IMR-90 (cell line): ENCODE measurements at regions not wholly inside any gene's neighbourhood (a gene's known extent, or its start where the extent isn't known, plus 50 kb on each side); places are given as distances from the start of the nearest gene placed in this dataset.

ENCODE experiments used
- ATAC-seq: fragments of 200-7000 bp; cut with Tn5 transposase; 2 replicates; pipeline ENCODE4 v1.9.1; 2020; ENCODE audit warnings: low read depth, mild to moderate bottlenecking, moderate library complexity
- BruUV-seq: library from RNA; stranded (reverse); fragments of 400-500 nt; replicated peaks from 2 replicates; lab custom pipeline; 2021; lab: Mats Ljungman, UMichigan
- CTCF ChIA-PET: fragments of 300-600 bp; formaldehyde crosslinking; extraction: SDS; loops from one replicate; lab custom pipeline; 2021; ENCODE audit warnings: antibody characterized with exemption; lab: Yijun Ruan, JAX
- POLR2A ChIA-PET: fragments of 300-600 bp; sonication (Branson Sonifier 250); formaldehyde crosslinking; loops from one replicate; lab custom pipeline; 2022; ENCODE audit warnings: antibody characterized with exemption; ENCODE audit not compliant: unreplicated experiment; lab: Charles Lee
- DNase-seq: peaks from one replicate; pipeline ENCODE4 v3.0.0; 2013
- H2AFZ ChIP-seq: replicated peaks from 2 replicates; pipeline ENCODE3; 2013; ENCODE audit warnings: low read length, mild to moderate bottlenecking; ENCODE audit not compliant: poor library complexity
- H2AK5ac ChIP-seq: 2 replicates; pipeline ENCODE4 v1.6.1; 2013; ENCODE audit warnings: low read depth, low read length, inconsistent platforms
- H2AK9ac ChIP-seq: replicated peaks from 2 replicates; pipeline ENCODE3; 2013; ENCODE audit warnings: mild to moderate bottlenecking, low read depth, low read length, moderate library complexity; ENCODE audit not compliant: poor library complexity
- H2BK120ac ChIP-seq: 2 replicates; pipeline ENCODE4 v1.6.1; 2013; ENCODE audit warnings: low read depth, low read length, inconsistent platforms
- H2BK15ac ChIP-seq: 3 replicates; pipeline ENCODE4 v1.6.1; 2013; ENCODE audit warnings: low read depth, low read length, inconsistent platforms
- H2BK20ac ChIP-seq: 2 replicates; pipeline ENCODE4 v1.6.1; 2013; ENCODE audit warnings: low read depth, mild to moderate bottlenecking, inconsistent platforms, low read length, moderate library complexity
- H2BK5ac ChIP-seq: 2 replicates; pipeline ENCODE4 v1.6.1; 2013; ENCODE audit warnings: mild to moderate bottlenecking, low read depth, low read length, inconsistent platforms; ENCODE audit not compliant: poor library complexity, severe bottlenecking
- H3K14ac ChIP-seq: replicated peaks from 2 replicates; pipeline ENCODE4 v1.6.1; 2013; ENCODE audit warnings: low read depth, low read length, inconsistent platforms
- H3K18ac ChIP-seq: 2 replicates; pipeline ENCODE4 v1.6.1; 2013; ENCODE audit warnings: low read depth, low read length, control low read depth
- H3K23ac ChIP-seq: 2 replicates; pipeline ENCODE4 v1.6.1; 2013; ENCODE audit warnings: low read depth, low read length, inconsistent platforms
- H3K27ac ChIP-seq: 2 replicates; pipeline ENCODE4 v1.5.1; 2013; ENCODE audit warnings: mild to moderate bottlenecking, control low read depth, low read length; ENCODE audit not compliant: insufficient read depth
- H3K27me3 ChIP-seq: 2 replicates; pipeline ENCODE4 v1.6.1; 2013; ENCODE audit warnings: low read length; ENCODE audit not compliant: control insufficient read depth, insufficient read depth
- H3K36me3 ChIP-seq: 2 replicates; pipeline ENCODE4 v1.6.1; 2013; ENCODE audit warnings: low read length, mixed read lengths; ENCODE audit not compliant: control insufficient read depth, insufficient read depth
- H3K4ac ChIP-seq: 2 replicates; pipeline ENCODE4 v1.6.1; 2013; ENCODE audit warnings: low read depth, low read length, inconsistent platforms
- H3K4me1 ChIP-seq: 2 replicates; pipeline ENCODE4 v1.6.1; 2013; ENCODE audit warnings: low read length, mixed read lengths; ENCODE audit not compliant: control insufficient read depth, insufficient read depth
- H3K4me2 ChIP-seq: 2 replicates; pipeline ENCODE4 v1.6.1; 2013; ENCODE audit warnings: low read depth, mild to moderate bottlenecking, control low read depth, low read length, moderate library complexity
- H3K4me3 ChIP-seq: 2 replicates; pipeline ENCODE4 v1.5.1; 2013; ENCODE audit warnings: low read depth, mild to moderate bottlenecking, control low read depth, low read length, moderate library complexity; ENCODE audit not compliant: insufficient read depth
- H3K56ac ChIP-seq: 2 replicates; pipeline ENCODE4 v1.6.1; 2013; ENCODE audit warnings: low read length, inconsistent platforms; ENCODE audit not compliant: insufficient read depth; ENCODE audit errors: extremely low read depth
- H3K79me1 ChIP-seq, 2 experiments: 2 replicates each; pipeline ENCODE4 v1.6.1; 2013; ENCODE audit warnings: low read length in 2 of 2, inconsistent platforms in 1 of 2, low read depth in 1 of 2
- H3K9ac ChIP-seq: 2 replicates; pipeline ENCODE4 v1.6.1; 2013; ENCODE audit warnings: low read depth, low read length, control low read depth
- H3K9me1 ChIP-seq: 2 replicates; pipeline ENCODE4 v1.6.1; 2013; ENCODE audit warnings: low read length, inconsistent platforms; ENCODE audit not compliant: insufficient read depth
- H3K9me3 ChIP-seq: 2 replicates; pipeline ENCODE4 v1.6.1; 2013; ENCODE audit warnings: low read length; ENCODE audit not compliant: control insufficient read depth, insufficient read depth
- H4K20me1 ChIP-seq: 2 replicates; pipeline ENCODE4 v1.6.1; 2013; ENCODE audit warnings: low read length, inconsistent platforms; ENCODE audit not compliant: insufficient read depth
- H4K5ac ChIP-seq: 2 replicates; pipeline ENCODE4 v1.6.1; 2013; ENCODE audit warnings: mild to moderate bottlenecking, low read depth, low read length, control low read depth
- H4K8ac ChIP-seq, 2 experiments: 2 replicates each; pipeline ENCODE4 v1.6.1; 2013; ENCODE audit warnings: low read depth in 2 of 2, low read length in 2 of 2, control low read depth in 1 of 2, inconsistent platforms in 1 of 2
- H4K91ac ChIP-seq: 2 replicates; pipeline ENCODE4 v1.6.1; 2013; ENCODE audit warnings: low read depth, low read length, inconsistent platforms; ENCODE audit not compliant: insufficient read depth
- BHLHE40 ChIP-seq: fragments of 150-350 bp; IDR thresholded peaks from 2 replicates; pipeline ENCODE4 v1.6.1; 2016; ENCODE audit warnings: mild to moderate bottlenecking, low read depth, low read length
- CEBPB ChIP-seq: IDR thresholded peaks from 2 replicates; pipeline ENCODE4 v1.6.1; 2012; ENCODE audit warnings: low read depth, low read length, improper control_type of control experiment
- CHD1 ChIP-seq: IDR thresholded peaks from 2 replicates; pipeline ENCODE4 v1.6.1; 2012; ENCODE audit warnings: low read depth, low read length, improper control_type of control experiment
- CTCF ChIP-seq: conservative IDR thresholded peaks from 2 replicates; pipeline ENCODE4 v1.5.1; 2012; ENCODE audit warnings: mild to moderate bottlenecking, low read depth, low read length, improper control_type of control experiment
- ELK1 ChIP-seq: fragments of 150-350 bp; IDR thresholded peaks from 2 replicates; pipeline ENCODE4 v1.6.1; 2016; ENCODE audit warnings: low read depth, mild to moderate bottlenecking, low read length, moderate library complexity, borderline replicate concordance
- FOS ChIP-seq: fragments of 150-350 bp; IDR thresholded peaks from 2 replicates; pipeline ENCODE4 v1.6.1; 2016; ENCODE audit warnings: low read depth, low read length
- MAFK ChIP-seq: IDR thresholded peaks from 2 replicates; pipeline ENCODE4 v1.6.1; 2012; ENCODE audit warnings: low read depth, low read length, improper control_type of control experiment
- MAZ ChIP-seq: IDR thresholded peaks from 2 replicates; pipeline ENCODE4 v1.6.1; 2012; ENCODE audit warnings: low read depth, mild to moderate bottlenecking, low read length, improper control_type of control experiment, moderate library complexity, borderline replicate concordance
- MXI1 ChIP-seq: IDR thresholded peaks from 2 replicates; pipeline ENCODE4 v1.6.1; 2012; ENCODE audit warnings: low read depth, mild to moderate bottlenecking, low read length, moderate library complexity, borderline replicate concordance
- NFE2L2 ChIP-seq: fragments of 150-350 bp; IDR thresholded peaks from 2 replicates; pipeline ENCODE4 v1.6.1; 2016; ENCODE audit warnings: low read depth, mild to moderate bottlenecking, low read length
- POLR2A ChIP-seq: IDR thresholded peaks from 2 replicates; pipeline ENCODE4 v1.6.1; 2012; ENCODE audit warnings: mild to moderate bottlenecking, low read depth, low read length
- RAD21 ChIP-seq: IDR thresholded peaks from 2 replicates; pipeline ENCODE4 v1.6.1; 2012; ENCODE audit warnings: low read length, improper control_type of control experiment
- RCOR1 ChIP-seq: IDR thresholded peaks from 2 replicates; pipeline ENCODE4 v1.6.1; 2012; ENCODE audit warnings: mild to moderate bottlenecking, low read length, improper control_type of control experiment; ENCODE audit not compliant: insufficient replicate concordance
- RFX5 ChIP-seq: IDR thresholded peaks from 2 replicates; pipeline ENCODE4 v1.8.0; 2012; ENCODE audit warnings: low read depth, mild to moderate bottlenecking, low read length, moderate library complexity
- SMC3 ChIP-seq: fragments of 150-350 bp; IDR thresholded peaks from 2 replicates; pipeline ENCODE4 v1.6.1; 2016; ENCODE audit warnings: low read depth, mild to moderate bottlenecking, antibody characterized with exemption, low read length, moderate library complexity
- USF2 ChIP-seq: fragments of 150-350 bp; IDR thresholded peaks from 2 replicates; pipeline ENCODE4 v1.6.1; 2017; ENCODE audit warnings: mild to moderate bottlenecking, antibody characterized with exemption, low read length, low read depth
- WGBS, 2 experiments: methylation state at CpG; one replicate each; pipeline versions ENCODE4 v1.1.5 to v1.1.7; 2013; ENCODE audit warnings: missing lambda C conversion rate in 2 of 2; ENCODE audit not compliant: insufficient read length in 1 of 2; ENCODE audit errors: extremely low coverage in 2 of 2; 5-methylcytosine and 5-hydroxymethylcytosine counted together
- dilution Hi-C: fragments of 300-500 bp; cut with HindIII; formaldehyde crosslinking; loops from one replicate; pipeline ENCODE4 v1.14.3; 2018; ENCODE audit warnings: low sequenced_read_pairs; ENCODE audit not compliant: unreplicated experiment
- in situ Hi-C: fragments of 300-500 bp; cut with MboI; formaldehyde crosslinking; loops from 3 replicates; pipeline ENCODE4 v1.14.3; 2019; ENCODE audit warnings: low sequenced_read_pairs, inconsistent platforms, mixed read lengths
- intact Hi-C: fragments of 100-400 bp; cut with micrococcal nuclease; formaldehyde crosslinking; loops from 2 replicates; pipeline ENCODE4 v1.10.0; 2022

GRCh38 chr19:28486473-28486872 lies 726.5 kb downstream of the UQCRFS1 start:
- H4K20me1 ChIP-seq: no peaks in the 10 kb centered on the region
- H4K5ac ChIP-seq: no peak overlapping the region
- H3K4me2 ChIP-seq: no peak overlapping the region
- POLR2A ChIA-PET: no interaction called here
- intact Hi-C loops (no loop called here), dilution Hi-C loops (no loop called here), in situ Hi-C loops (no loop called here)
- H2BK5ac ChIP-seq: no peak overlapping the region
- no peak overlapping the region for H4K8ac ChIP-seq
- no peak overlapping the region for H4K91ac ChIP-seq
- H2AK5ac ChIP-seq: no peak overlapping the region
- H3K4ac ChIP-seq: no peak overlapping the region
- no peak overlapping the region for H2AFZ ChIP-seq
- no peaks in the 10 kb centered on the region for H3K9me1 ChIP-seq
- H3K4me3 ChIP-seq: no peak overlapping the region
- WGBS, 2 experiments: 66% methylated on average over 2 of the region's 3 CpGs; no CpG with 5 or more reads in 1 of the 2 experiments
- TF ChIP-seq RAD21: no peak
- no peak for TF ChIP-seq MAZ
- TF ChIP-seq CTCF: no peak
- no peak for TF ChIP-seq MXI1
- TF ChIP-seq MAFK: no peak
- no peak for TF ChIP-seq SMC3
- no peak for TF ChIP-seq CEBPB
- no peak for TF ChIP-seq FOS
- TF ChIP-seq NFE2L2: no peak
- TF ChIP-seq RFX5: no peak
- TF ChIP-seq CHD1: no peak
- no peak for TF ChIP-seq RCOR1
- TF ChIP-seq USF2: no peak
- no peak for TF ChIP-seq BHLHE40
- TF ChIP-seq POLR2A: no peak
- no peak for TF ChIP-seq ELK1
- no peak overlapping the region for H3K56ac ChIP-seq
- no peak overlapping the region for H2AK9ac ChIP-seq
- no peak overlapping the region for H2BK15ac ChIP-seq
- no peaks in the 10 kb centered on the region for H3K27me3 ChIP-seq
- H3K36me3 ChIP-seq: no peaks in the 10 kb centered on the region
- H2BK20ac ChIP-seq: no peak overlapping the region
- CTCF ChIA-PET: no interaction called here
- peaks cover 34% of the 10 kb centered on the region for H3K9me3 ChIP-seq
- no peaks in the 10 kb centered on the region for H3K4me1 ChIP-seq
- H3K18ac ChIP-seq: no peak overlapping the region
- H3K27ac ChIP-seq: no peak overlapping the region
- H3K79me1 ChIP-seq: no peaks in the 10 kb centered on the region
- H2BK120ac ChIP-seq: no peak overlapping the region
- no peak overlapping the region for H3K9ac ChIP-seq
- no peak overlapping the region for H3K23ac ChIP-seq
- ATAC-seq (no peak), DNase-seq (no peak)
- H3K14ac ChIP-seq: no peak overlapping the region
- BruUV-seq: no TSS peak
